Prostate gland (tissue), 2 donors: ENCODE measurements at regions not wholly inside any gene's neighbourhood (a gene's known extent, or its start where the extent isn't known, plus 50 kb on each side); places are given as distances from the start of the nearest gene placed in this dataset.

Source experiments
- POLR2AphosphoS5 ChIP-seq: sonication (generic); formaldehyde crosslinking; IDR thresholded peaks from one replicate; pipeline ENCODE4 v1.6.1; 2017; ENCODE audit warnings: antibody characterized with exemption
- TF ChIP-seq, protein P1 (sequence below), 4 experiments: fragments of 200-600 bp in 2 of 4; fragments of 450-650 bp in 2 of 4; sonication (generic) in 2 of 4; IDR thresholded peaks; 1 replicate in 3 of 4; 2 replicates in 1 of 4; pipeline ENCODE4 v1.5.1; 2016 to 2019; ENCODE audit warnings: antibody characterized with exemption in 4 of 4, mild to moderate bottlenecking in 2 of 4, moderate library complexity in 2 of 4

DNA sequence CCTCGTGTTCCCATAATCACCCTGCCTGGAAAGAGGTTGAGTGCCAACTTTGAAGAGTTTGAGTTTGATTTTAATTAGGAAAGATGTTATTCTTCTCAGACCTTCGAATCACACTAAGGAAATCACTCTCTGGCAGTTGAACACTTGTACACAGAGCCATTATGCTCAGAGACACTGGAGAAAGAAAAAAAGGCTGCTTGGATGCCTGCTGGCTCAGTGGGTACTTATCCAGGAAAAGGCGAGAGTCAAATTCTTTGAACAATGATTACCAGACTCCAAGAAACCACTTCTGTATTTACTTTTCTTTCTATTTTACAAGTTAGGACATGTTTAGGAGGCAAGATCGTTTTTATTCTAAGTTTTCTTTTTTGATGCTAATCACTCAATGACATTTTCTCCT, 438.5 kb upstream of the FAT3 start:
- no peak for TF ChIP-seq POLR2AphosphoS5
- TF ChIP-seq, protein P1, sequence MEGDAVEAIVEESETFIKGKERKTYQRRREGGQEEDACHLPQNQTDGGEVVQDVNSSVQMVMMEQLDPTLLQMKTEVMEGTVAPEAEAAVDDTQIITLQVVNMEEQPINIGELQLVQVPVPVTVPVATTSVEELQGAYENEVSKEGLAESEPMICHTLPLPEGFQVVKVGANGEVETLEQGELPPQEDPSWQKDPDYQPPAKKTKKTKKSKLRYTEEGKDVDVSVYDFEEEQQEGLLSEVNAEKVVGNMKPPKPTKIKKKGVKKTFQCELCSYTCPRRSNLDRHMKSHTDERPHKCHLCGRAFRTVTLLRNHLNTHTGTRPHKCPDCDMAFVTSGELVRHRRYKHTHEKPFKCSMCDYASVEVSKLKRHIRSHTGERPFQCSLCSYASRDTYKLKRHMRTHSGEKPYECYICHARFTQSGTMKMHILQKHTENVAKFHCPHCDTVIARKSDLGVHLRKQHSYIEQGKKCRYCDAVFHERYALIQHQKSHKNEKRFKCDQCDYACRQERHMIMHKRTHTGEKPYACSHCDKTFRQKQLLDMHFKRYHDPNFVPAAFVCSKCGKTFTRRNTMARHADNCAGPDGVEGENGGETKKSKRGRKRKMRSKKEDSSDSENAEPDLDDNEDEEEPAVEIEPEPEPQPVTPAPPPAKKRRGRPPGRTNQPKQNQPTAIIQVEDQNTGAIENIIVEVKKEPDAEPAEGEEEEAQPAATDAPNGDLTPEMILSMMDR (IDR thresholded peaks at IDR 0.05): no peak
